ENCODE measurements at regions not wholly inside any gene's neighbourhood (a gene's known extent, or its start where the extent isn't known, plus 50 kb on each side); places are given as distances from the start of the nearest gene placed in this dataset.

DNA sequence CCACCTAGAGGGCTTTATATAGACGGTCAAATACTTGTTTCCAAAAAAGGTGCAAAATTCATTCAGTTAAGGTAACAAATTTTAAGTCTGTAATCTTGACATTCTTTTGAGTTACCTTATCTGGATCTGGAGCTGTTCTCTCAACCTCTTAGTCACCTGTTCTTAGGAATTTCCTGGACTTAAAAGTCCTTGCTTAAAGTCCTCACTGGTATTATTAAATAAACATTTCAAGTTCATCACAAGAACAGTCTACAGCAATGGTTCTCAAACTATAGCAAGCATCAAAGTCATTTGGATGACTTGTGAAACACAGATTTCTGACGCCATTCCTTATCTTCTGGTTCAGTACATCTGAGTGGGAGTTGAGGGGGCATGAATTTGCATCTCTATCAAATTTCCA, 122.9 kb upstream of the GOLIM4 start:
- no peak for TF ChIP-seq RFX5 (IDR thresholded peaks at IDR 0.05; ENCODE audit: low read length)
- TF ChIP-seq CTCF (IDR thresholded peaks at IDR 0.05) = no peak
- TF ChIP-seq SMC3 (IDR thresholded peaks at IDR 0.05; ENCODE audit: low read depth, low read length) = no peak
- TF ChIP-seq EP300 (IDR thresholded peaks at IDR 0.05; ENCODE audit: borderline replicate concordance in 1 of 2, low read depth in 1 of 2, low read length in 1 of 2) = no peak
- no peak for TF ChIP-seq RAD21 (IDR thresholded peaks at IDR 0.05; ENCODE audit: low read length)
- TF ChIP-seq MXI1 (IDR thresholded peaks at IDR 0.05; ENCODE audit: low read depth, low read length) = no peak
- TF ChIP-seq POLR2AphosphoS5 (IDR thresholded peaks at IDR 0.05; ENCODE audit: low read depth, low read length) = no peak
- TF ChIP-seq, protein P1, sequence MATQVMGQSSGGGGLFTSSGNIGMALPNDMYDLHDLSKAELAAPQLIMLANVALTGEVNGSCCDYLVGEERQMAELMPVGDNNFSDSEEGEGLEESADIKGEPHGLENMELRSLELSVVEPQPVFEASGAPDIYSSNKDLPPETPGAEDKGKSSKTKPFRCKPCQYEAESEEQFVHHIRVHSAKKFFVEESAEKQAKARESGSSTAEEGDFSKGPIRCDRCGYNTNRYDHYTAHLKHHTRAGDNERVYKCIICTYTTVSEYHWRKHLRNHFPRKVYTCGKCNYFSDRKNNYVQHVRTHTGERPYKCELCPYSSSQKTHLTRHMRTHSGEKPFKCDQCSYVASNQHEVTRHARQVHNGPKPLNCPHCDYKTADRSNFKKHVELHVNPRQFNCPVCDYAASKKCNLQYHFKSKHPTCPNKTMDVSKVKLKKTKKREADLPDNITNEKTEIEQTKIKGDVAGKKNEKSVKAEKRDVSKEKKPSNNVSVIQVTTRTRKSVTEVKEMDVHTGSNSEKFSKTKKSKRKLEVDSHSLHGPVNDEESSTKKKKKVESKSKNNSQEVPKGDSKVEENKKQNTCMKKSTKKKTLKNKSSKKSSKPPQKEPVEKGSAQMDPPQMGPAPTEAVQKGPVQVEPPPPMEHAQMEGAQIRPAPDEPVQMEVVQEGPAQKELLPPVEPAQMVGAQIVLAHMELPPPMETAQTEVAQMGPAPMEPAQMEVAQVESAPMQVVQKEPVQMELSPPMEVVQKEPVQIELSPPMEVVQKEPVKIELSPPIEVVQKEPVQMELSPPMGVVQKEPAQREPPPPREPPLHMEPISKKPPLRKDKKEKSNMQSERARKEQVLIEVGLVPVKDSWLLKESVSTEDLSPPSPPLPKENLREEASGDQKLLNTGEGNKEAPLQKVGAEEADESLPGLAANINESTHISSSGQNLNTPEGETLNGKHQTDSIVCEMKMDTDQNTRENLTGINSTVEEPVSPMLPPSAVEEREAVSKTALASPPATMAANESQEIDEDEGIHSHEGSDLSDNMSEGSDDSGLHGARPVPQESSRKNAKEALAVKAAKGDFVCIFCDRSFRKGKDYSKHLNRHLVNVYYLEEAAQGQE (IDR thresholded peaks at IDR 0.05; ENCODE audit: low read depth, low read length) = no peak

Data from SK-N-SH (cell line).